HG03521 (cell line): ENCODE measurements at regions not wholly inside any gene's neighbourhood (a gene's known extent, or its start where the extent isn't known, plus 50 kb on each side); places are given as distances from the start of the nearest gene placed in this dataset.

Source experiments
- ATAC-seq: cut with Tn5 transposase; IDR thresholded peaks from one replicate; pipeline ENCODE4 v1.9.1; 2021; ENCODE audit warnings: mild to moderate bottlenecking, moderate library complexity; ENCODE audit not compliant: unreplicated experiment

DNA sequence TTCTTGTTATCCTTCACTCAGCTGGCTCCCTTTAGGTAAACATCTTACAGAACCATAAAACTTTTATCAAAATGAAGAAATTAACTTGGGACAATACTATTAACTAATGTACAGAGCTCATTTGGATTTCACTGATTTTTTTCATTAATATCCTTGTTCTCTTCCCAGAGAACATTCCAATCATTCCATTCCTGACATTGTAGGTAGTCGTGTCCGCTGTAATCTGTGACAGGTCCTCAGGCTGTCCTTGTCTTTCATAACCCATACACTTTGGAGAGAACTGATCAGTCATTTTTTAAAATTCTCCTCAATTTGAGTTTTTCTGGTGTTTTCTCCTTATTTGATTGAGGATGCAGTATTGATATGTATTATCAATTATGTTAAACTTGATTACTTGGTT, 916.8 kb downstream of the GALC start:
- no peak for ATAC-seq

DNA sequence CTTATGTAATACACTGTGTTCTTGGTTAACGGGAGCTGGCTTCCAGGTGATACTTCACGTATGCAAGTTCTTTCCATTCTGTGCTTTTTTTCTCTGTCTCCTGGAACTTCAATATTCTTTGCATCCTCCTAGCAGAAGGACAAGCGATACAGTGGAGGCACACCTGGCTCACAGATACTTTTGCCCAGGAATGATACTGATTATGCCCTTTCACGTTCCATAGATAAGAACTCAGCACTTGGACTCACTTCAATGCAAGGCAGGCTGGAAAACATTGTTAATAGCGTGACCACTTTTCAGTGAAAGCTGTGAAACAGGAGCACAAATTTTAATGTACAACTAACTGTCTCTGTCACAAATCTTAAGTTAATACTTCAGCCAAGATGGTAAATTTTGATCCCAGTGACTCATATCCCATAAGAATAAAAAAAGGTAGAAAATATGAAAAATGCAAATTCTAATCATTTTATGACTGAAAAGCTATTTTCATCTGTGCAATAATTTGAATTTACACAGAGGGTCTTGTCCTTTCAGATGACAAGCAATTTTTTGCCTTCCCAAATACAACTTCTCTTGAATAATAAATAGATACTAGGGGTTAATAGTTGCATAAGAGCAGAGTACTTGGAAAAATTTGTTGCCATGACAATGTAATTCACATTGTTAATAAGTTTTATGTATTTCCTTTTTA, 919.0 kb downstream of the GALC start:
- ATAC-seq: no peak

DNA sequence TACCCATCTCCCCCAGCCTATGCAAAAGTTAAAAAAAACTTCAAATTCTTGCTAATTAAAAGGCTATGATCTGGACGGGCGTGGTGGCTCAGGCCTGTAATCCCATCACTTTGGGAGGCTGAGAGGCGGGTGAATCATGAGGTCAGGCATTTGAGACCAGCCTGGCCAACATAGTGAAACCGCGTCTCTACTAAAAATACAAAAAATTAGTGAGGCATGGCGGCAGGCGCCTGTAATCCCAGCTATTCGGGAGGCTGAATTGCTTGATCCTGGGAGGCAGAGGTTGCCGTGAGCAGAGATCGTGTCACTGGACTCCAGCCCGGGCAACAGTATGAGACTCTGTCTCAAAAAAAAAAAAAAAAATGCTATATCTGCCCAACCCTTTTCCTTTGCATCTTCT, 925.4 kb downstream of the GALC start:
- no peak for ATAC-seq

DNA sequence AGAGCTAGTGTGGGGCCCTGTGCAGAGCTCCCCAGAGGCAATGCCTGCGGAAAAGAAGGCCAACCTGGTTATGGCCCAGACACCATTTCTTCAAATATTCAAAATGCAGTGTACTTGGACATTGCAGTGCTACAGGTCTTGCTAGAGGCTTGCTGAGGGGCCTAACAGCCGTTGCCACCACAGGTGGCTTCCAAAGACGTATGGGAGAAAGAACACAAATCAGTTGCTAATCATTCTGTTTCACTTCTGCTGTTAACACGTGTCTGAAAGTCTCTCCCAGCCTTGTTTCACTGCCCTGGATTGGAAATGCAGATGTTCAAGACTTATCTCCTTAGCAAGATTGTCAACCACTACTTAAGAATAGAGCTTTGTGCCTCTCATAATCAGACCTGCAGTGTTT, 925.9 kb downstream of the GALC start:
- no peak for ATAC-seq

DNA sequence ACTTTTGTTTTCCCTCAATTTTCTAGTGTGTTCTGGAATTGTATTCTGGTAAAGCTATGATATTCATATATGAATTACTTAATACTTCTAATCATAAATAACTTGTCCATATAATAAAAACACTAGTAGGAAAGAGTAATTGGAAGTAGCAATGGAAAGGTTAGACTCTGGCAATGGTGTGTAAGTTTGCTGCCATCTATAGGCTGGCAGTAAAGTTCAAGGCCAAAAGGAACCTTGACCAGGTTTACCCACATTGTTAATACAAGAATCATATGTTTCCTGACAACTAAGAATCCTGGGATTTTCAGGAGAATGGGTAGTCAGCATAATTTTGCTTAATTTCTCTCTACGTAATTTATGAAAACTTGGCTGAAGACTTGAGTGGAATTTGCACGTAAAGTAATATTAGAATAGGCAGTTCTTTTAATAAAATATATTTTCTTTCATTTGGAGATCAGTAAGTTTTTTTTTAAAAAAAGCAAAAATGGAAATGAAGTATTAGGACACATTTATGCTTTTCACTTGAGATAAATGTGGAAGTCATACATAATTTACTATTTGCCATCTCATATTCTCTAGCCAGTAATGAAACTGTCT, 926.7 kb downstream of the GALC start:
- ATAC-seq: no peak

DNA sequence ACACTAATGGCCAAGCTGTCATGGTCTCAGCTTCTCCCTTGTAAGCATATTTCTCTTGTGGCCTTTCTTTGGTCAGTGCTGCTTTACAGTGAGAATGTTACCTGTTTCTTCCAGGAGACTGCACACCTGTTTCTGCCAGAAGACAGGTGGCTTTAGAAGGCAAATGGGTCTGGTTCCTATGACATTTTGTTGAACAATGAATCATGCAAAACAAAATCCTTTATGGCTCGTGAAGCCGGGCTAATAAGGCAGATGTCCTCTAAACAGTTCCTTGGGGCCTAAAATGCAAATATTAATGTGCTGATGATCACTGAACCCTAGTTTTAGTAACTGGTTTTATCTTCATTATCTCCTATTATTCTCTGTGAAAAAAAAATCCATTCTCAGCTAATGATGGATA, 927.6 kb downstream of the GALC start:
- ATAC-seq: no peak

DNA sequence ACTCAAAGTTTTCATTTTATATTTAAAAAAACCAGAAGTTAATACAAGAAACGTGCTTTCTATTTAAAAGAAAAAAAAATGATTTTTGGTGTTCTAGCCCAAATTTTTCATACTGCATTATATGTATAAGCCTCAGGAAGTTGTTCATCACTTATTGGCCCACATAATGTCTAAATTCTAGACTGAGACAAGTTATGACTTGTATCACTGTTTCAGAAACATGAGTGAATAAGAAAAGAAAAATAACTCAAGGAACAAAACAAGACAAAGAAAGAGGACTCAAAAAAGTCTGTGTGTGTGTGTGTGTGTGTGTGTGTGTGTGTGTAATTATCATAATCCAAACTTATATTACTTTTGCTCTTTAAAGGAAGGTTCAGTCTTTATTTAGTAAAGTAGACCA, 929.8 kb downstream of the GALC start:
- ATAC-seq: no peak

DNA sequence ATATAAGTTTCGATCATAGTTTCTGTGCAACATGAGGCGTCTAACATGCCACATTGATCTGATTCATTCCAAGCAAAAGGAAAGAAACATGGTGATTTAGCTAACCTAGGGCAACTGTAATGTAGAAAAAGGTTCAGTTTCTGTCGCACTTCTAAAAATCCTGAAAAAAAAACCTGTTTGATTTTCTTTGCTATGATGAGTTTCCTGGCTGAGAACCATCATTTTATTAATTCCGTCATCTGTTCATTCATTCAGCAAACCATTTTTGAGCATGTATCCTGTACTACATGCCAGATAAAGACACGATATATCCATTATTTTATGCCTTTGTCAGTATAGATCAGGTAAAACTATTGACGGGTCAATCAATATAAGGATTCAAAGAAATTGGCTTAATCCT, 932.6 kb downstream of the GALC start:
- ATAC-seq: no peak

DNA sequence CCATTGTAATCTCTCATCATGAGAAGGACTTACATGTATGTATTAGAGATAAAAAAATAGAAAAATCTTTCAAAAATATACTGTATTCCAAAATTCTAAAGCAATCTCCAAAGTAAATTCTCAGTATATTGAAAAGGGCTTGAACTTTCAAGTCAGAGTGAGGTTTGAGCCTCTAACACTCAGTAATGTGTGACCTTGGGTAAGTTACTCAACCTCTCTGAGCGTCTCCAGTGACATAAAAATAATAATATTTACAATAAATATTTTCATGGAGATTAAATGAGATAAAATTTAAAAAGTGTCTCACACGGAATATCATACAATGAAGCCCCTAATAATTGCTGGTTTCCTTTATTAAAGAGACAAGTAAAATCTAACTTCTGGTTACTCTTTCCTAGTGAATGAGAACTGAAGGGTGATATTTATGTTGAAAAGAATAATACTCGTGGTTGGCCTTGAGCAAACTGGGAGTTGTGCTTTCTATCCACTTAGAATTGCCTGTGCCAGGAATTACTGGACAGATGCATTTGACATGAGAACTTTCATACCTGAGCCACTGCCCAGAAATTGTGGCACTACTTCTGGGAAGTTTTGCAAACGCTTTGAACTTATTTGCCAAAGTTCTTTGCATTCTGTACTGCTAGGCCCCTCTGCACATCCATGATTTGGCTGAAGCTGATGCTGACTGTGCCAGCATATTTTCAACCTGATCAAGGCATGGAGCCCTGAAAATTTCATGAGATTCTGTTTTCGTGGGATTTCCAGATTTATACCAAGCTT, 933.7 kb downstream of the GALC start:
- ATAC-seq: no peak

DNA sequence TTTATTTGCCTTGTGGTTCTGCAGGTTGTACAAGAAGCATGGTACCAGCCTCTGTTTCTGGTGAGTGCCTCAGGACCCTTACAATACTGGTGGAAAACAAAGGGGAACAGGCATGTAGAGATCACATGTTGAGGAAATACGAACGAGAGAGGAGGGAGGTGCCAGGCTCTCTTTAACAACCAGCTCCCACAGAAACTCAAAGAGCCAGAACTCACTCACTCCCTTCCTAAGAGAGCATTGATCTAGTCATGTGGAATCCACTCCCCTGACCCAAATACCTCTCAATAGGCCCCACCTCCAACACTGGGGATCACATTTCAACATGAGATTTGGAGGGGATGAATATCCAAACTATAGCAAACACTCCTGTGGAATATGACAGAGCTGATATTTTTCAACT, 938.0 kb downstream of the GALC start:
- ATAC-seq: no peak

DNA sequence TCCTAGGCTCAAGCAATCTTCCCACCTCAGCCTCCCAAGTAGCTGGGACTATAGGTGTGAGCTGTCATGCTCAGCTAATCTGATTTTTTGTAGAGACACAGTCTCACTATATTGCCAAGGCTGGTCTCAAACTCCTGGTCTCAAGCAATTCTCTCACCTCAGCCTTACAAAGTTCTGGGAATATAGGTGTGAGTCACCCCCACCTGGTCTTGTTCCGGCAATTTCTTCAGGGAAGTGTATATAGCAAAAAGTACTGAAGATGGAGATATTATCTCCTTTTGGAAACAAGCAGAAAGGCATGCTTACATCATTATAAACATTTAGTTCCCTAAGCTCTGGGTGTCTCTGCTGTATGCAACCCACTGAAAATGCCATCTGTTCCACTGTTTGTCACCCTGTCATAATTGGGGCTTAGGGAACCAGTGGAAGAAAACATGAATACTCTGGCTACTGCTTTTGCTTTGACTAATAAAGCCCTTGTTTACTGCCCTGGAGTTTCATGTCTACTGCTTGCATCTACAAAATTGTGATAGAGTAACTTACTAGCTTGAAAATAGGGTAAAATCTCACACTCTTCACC, 940.2 kb downstream of the GALC start:
- no peak for ATAC-seq

DNA sequence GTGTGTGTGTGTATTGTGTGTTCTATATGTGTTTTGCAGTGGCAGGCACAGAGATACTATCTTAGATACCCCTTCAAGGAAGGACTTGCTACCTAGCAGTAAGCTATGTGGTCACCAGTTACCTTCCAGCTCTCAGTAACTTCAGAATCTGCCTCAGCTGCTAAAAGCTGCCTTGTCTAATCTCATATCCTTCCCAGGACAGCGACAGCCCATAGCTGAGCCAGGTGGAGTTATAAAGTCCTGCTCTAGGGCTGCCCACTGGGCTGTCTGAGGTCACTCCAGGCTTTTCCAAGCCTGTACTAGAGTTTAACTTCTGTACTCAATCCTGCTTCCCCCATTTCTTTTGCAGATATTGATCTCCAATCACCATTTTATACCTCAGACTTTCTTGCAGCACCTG, 942.6 kb downstream of the GALC start:
- no peak for ATAC-seq

DNA sequence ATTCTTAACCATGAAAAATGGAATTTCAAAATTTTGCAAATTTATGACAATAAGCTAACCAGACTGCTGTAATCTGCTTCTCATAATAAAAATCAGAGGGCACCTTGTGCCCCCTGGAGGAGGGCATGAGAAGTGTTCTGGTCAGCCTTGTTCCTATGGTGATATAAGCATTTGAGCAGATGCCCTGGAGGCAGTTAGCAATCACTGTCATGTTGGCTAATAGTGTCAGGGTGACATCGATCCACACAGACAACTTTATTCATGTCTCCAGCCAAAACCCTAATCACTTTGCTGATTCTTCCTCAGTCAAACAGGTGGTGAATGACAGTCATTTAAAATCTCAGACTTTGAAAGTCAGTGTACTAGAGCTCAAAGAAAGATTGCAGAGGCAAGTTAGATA, 943.0 kb downstream of the GALC start:
- ATAC-seq: no peak

DNA sequence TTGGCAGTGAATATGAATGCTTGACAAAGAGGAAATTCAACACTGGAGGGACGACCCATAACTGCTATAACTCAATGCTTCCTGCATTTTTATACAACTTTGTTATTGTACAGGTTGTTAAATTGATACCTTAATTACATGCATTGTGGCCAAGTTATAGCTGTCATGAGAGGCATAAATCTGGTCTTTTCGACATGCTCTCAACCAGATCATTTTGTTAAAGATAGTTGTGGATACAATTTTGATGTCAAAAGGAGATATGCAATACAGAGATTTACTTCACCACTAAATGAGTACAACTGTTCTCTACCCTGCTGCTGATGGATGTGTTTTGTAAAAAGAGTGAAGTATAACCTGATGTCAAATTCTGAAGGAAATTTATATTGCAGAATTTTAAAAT, 946.0 kb downstream of the GALC start:
- ATAC-seq: no peak

DNA sequence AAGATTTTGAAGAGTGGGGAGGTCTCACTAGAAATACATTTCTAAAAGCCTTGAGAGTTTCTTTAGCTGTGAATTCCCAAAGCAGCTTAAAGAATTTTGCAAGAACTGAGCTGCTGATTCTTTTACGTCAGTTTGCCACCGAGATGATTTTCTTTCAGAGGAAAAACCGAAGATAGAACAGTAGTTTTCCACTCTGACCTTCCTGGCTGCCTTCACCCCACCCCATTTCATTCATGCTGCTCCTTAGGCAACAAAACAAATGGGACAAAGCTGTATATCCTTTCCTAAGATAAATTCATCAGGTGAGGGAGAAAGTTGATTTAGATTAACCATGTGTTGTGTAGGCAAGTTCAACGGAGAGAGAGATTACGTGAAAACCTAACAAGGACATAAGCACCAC, 947.0 kb downstream of the GALC start:
- no peak for ATAC-seq

DNA sequence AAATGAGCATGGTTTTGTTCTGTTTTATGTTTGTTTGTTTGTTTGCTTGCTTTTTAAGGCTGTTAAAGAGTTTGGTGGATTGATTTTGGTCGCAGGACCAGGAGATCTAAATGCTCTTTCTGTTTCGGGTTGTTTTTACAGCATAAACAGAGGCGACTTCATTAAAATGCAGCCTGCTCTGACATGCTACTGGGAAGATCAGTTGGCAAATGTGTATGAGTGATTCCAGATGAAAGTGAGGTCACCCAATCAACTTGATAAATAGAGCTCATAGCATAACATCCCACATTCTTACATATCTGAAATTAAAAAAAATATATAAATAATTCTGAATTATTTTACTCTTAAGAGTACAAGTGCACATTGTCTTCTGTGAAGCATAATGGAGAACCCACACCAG, 947.7 kb downstream of the GALC start:
- ATAC-seq: no peak

DNA sequence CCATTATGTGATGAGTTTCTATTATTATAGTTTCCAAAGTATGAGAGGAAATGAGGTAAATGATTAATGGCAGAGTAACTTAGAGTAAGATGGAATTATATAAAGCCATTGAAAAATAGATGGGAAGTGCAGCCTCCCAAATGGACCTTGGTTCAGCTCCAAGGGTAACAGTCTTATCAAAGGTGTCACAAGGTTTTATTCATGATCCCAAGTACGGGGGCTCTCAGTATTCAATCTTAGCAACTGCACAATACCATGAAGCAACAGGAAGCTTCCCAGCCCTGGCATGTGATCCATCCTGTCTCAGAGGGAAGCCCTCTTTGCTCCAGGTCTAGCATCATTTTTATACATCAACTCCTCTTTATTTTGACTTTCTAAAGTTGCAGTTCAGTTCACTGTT, 948.2 kb downstream of the GALC start:
- ATAC-seq: no peak

DNA sequence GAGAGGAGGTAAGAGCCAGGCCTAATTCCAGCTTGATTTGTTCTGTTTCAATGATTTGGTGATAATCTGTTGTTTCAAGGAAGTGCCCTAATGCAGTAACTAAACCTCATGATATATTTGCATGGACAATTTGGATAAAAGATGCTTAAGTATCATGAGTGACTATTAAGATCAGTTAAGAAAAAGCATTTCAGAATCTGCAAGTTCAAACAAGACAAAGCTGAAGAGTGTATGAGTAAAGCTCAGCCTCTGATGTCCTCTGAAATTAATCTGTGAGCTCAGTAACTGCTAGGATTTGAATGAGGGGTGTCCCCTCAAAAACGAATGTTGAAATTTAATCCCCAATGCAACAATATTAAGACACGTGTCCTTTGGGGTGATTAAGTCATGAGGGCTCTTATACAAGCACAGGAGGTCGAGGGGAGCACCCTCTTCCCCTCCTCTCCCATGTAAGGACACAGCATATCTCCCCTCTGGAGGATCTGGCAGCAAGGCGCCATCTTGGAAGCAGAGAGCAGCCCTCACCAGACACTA, 949.2 kb downstream of the GALC start:
- ATAC-seq: no peak

DNA sequence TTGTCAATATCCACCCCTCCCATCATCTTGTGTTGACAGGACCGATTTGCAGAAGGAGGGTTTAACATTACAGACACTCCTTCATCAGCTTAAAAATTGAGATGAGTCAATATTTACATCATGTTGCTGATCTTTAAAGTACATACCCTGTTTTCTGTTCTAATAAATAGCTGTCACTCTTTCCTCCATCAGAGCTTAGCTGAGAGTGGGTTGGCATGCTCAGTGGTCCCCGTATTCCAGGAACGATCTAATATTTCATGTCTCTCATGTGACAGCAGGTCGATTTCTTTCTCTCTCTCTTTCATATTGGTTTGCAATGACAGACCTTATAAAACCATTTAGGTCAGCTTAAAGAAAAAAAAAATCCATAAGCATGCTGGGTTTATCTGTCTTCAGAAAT, 950.6 kb downstream of the GALC start:
- ATAC-seq: no peak

DNA sequence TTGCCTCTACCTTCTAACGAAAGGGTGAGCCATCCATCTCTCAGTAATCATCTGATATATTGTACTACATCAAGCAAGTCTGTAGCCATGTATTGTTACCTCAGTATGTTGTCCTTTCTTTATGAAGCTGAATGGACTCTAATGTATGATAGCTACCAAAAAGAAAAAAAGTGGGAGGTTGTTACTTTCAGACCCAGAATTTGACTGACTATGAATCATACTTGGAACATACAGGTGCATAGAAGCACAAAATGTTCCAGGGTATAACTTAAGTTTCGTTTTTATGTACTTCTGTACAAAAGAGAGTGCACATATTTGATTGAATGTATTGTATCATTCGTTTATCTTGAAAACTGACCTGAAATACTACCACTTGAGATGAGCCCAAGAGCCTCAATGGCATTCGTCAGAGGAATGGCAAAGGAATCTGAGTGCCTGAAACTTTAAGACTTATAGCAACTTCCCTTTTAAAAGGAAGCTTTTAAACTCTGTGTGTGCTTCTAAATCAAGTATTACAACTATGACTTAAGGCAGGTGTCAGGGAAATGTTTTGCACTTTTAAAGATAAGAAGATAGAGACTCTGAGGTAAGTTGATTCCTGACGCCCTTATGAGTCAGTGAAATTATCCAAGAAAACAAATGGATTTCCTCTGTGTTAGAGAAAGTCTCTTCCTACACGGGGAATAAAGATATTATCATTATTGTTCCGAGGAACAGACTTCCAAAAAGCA, 951.5 kb downstream of the GALC start:
- ATAC-seq: no peak

DNA sequence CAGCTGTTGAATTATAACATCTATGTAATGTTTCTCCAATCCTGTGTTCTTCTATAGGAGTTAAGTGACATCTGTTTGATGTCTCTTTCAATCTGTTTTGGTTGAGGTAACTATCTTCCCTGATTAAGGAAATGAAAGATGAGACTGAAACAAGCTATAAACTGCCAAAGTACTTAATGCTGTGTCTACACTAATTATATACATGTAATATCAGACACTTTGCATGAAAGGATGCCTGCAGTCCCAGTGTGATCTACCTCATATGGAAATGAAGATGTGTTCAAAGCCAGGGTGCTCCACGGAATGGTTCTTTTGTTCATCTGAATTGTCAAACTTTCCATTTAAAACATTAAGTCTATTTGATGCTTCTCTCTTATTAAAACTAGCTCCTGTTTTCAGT, 958.3 kb downstream of the GALC start:
- ATAC-seq: no peak
